Mucosa of rectum (tissue), 2 donors: ENCODE measurements at regions not wholly inside any gene's neighbourhood (a gene's known extent, or its start where the extent isn't known, plus 50 kb on each side); places are given as distances from the start of the nearest gene placed in this dataset.
"Not testable (repeated sequence)": the region's sequence is repeated elsewhere in the genome, so short reads cannot be mapped to it uniquely, and the experiment has no call there.

Source experiments
- H3K27ac ChIP-seq, 2 donors: one replicate each; pipeline ENCODE4 v1.7.0; 2013; ENCODE audit warnings: inconsistent platforms in 2 of 2, low read depth in 2 of 2, low read length in 2 of 2
- H3K27me3 ChIP-seq, 2 donors: one replicate each; pipeline ENCODE4 v1.7.0; 2013; ENCODE audit warnings: low read length in 2 of 2; ENCODE audit not compliant: control insufficient read depth in 2 of 2, insufficient read depth in 2 of 2
- H3K36me3 ChIP-seq, 2 donors: one replicate each; pipeline ENCODE4 v1.7.0; 2013; ENCODE audit warnings: low read length in 2 of 2; ENCODE audit not compliant: control insufficient read depth in 2 of 2, insufficient read depth in 2 of 2
- H3K4me1 ChIP-seq, 2 donors: one replicate each; pipeline ENCODE4 v1.7.0; 2013; ENCODE audit warnings: low read length in 2 of 2, mild to moderate bottlenecking in 1 of 2; ENCODE audit not compliant: control insufficient read depth in 2 of 2, insufficient read depth in 2 of 2
- H3K4me3 ChIP-seq, 2 donors: one replicate each; pipeline ENCODE4 v1.7.0; 2013; ENCODE audit warnings: low read length in 2 of 2
- H3K9ac ChIP-seq, 2 donors: one replicate each; pipeline ENCODE4 v1.7.0; 2013; ENCODE audit warnings: low read length in 2 of 2, low read depth in 1 of 2, mild to moderate bottlenecking in 1 of 2
- H3K9me3 ChIP-seq, 2 donors: one replicate each; pipeline ENCODE4 v1.7.0; 2013; ENCODE audit warnings: low read length in 2 of 2; ENCODE audit not compliant: control insufficient read depth in 2 of 2
- donor health status: healthy.
- donor health status: Normal muscosa, but diverticular disease.

GRCh38 chr7:136400877-136401276 is 423.7 kb upstream of the MTPN start:
- Histone ChIP-seq H3K4me3 (no peak overlapping the region), H3K27me3 (no peaks in the 10 kb centered on the region), H3K27ac (no peak overlapping the region), H3K4me1 (no peaks in the 10 kb centered on the region), H3K9ac (no peak overlapping the region), H3K9me3 (no peaks in the 10 kb centered on the region), H3K36me3 (no peaks in the 10 kb centered on the region)

GRCh38 chr7:136399385-136399784 is 422.2 kb upstream of the MTPN start:
- no peaks in the 10 kb centered on the region for H3K4me1 ChIP-seq
- H3K9me3 ChIP-seq = no peaks in the 10 kb centered on the region
- no peak overlapping the region for H3K4me3 ChIP-seq
- H3K36me3 ChIP-seq = no peaks in the 10 kb centered on the region
- no peak overlapping the region for H3K9ac ChIP-seq
- H3K27ac ChIP-seq = no peak overlapping the region
- no peaks in the 10 kb centered on the region for H3K27me3 ChIP-seq

- Histone ChIP-seq H3K36me3 (no peaks in the 10 kb centered on the region), H3K4me1 (no peaks in the 10 kb centered on the region), H3K4me3 (no peak overlapping the region), H3K9ac (no peak overlapping the region), H3K27me3 (no peaks in the 10 kb centered on the region), H3K27ac (no peak overlapping the region), H3K9me3 (no peaks in the 10 kb centered on the region)
These were observed 415.7 kb upstream of the MTPN start for GRCh38 chr7:136392856-136393255.

GRCh38 chr7:136391371-136391770 is 414.2 kb upstream of the MTPN start:
- no peak overlapping the region for H3K27ac ChIP-seq

GRCh38 chr7:136389933-136390332 is 412.8 kb upstream of the MTPN start:
- Histone ChIP-seq H3K4me1 (no peaks in the 10 kb centered on the region), H3K9me3 (no peaks in the 10 kb centered on the region)

More at GRCh38 chr7:136391371-136391770, 414.2 kb upstream of the MTPN start:
- no peaks in the 10 kb centered on the region for H3K4me1 ChIP-seq
- no peaks in the 10 kb centered on the region for H3K27me3 ChIP-seq
- H3K36me3 ChIP-seq = no peaks in the 10 kb centered on the region
- H3K9ac ChIP-seq = no peak overlapping the region
- no peak overlapping the region for H3K4me3 ChIP-seq
- no peaks in the 10 kb centered on the region for H3K9me3 ChIP-seq

GRCh38 chr7:136386876-136387275 is 409.7 kb upstream of the MTPN start:
- H3K4me1 ChIP-seq = no peaks in the 10 kb centered on the region
- no peak overlapping the region for H3K9ac ChIP-seq
- no peak overlapping the region for H3K27ac ChIP-seq
- no peaks in the 10 kb centered on the region for H3K9me3 ChIP-seq
- no peak overlapping the region for H3K4me3 ChIP-seq
- H3K36me3 ChIP-seq = no peaks in the 10 kb centered on the region
- no peaks in the 10 kb centered on the region for H3K27me3 ChIP-seq

More at GRCh38 chr7:136389933-136390332, 412.8 kb upstream of the MTPN start:
- Histone ChIP-seq H3K36me3 (no peaks in the 10 kb centered on the region), H3K27me3 (no peaks in the 10 kb centered on the region), H3K4me3 (no peak overlapping the region), H3K9ac (no peak overlapping the region), H3K27ac (no peak overlapping the region)

- H3K4me1 ChIP-seq, H3K36me3 ChIP-seq: not testable (repeated sequence)
These were observed 394.2 kb upstream of the MTPN start for GRCh38 chr7:136371409-136371808.

GRCh38 chr7:136370137-136370536 is 393.0 kb upstream of the MTPN start:
- Histone ChIP-seq H3K9me3 (no peaks in the 10 kb centered on the region), H3K27me3 (no peaks in the 10 kb centered on the region), H3K4me1 (no peaks in the 10 kb centered on the region), H3K27ac (no peak overlapping the region), H3K36me3 (no peaks in the 10 kb centered on the region), H3K9ac (no peak overlapping the region), H3K4me3 (no peak overlapping the region)

More at GRCh38 chr7:136371409-136371808, 394.2 kb upstream of the MTPN start:
- not testable (repeated sequence) for H3K27ac ChIP-seq, H3K9ac ChIP-seq, H3K9me3 ChIP-seq, H3K4me3 ChIP-seq, H3K27me3 ChIP-seq

- Histone ChIP-seq H3K27me3 (no peaks in the 10 kb centered on the region), H3K4me3 (no peak overlapping the region), H3K36me3 (no peaks in the 10 kb centered on the region), H3K9ac (no peak overlapping the region), H3K9me3 (no peaks in the 10 kb centered on the region), H3K27ac (no peak overlapping the region), H3K4me1 (no peaks in the 10 kb centered on the region)
These were observed 392.1 kb upstream of the MTPN start for GRCh38 chr7:136369225-136369624.

- no peak overlapping the region for H3K27ac ChIP-seq
- no peaks in the 10 kb centered on the region for H3K9me3 ChIP-seq
- no peaks in the 10 kb centered on the region for H3K36me3 ChIP-seq
- H3K9ac ChIP-seq = no peak overlapping the region
- no peaks in the 10 kb centered on the region for H3K27me3 ChIP-seq
- H3K4me3 ChIP-seq = no peak overlapping the region
- H3K4me1 ChIP-seq = no peaks in the 10 kb centered on the region
These were observed 382.3 kb upstream of the MTPN start for GRCh38 chr7:136359333-136359903.

- H3K36me3 ChIP-seq = no peaks in the 10 kb centered on the region
- H3K9ac ChIP-seq = no peak overlapping the region
- H3K4me3 ChIP-seq = no peak overlapping the region
- H3K27me3 ChIP-seq = no peaks in the 10 kb centered on the region
- no peaks in the 10 kb centered on the region for H3K4me1 ChIP-seq
- no peaks in the 10 kb centered on the region for H3K9me3 ChIP-seq
- H3K27ac ChIP-seq = no peak overlapping the region
These were observed 376.1 kb upstream of the MTPN start for GRCh38 chr7:136353287-136353686.
